ENCODE measurements at regions not wholly inside any gene's neighbourhood (a gene's known extent, or its start where the extent isn't known, plus 50 kb on each side); places are given as distances from the start of the nearest gene placed in this dataset.
"Not testable (repeated sequence)": the region's sequence is repeated elsewhere in the genome, so short reads cannot be mapped to it uniquely, and the experiment has no call there.

GRCh38 chr3:191869738-191870415, 408.9 kb downstream of the PYDC2 start:
- DNase-seq (ENCODE audit: low read depth), result no peak

GRCh38 chr3:191873736-191874135, 412.8 kb downstream of the PYDC2 start:
- DNase-seq (ENCODE audit: low read depth), result no peak

- no peak for DNase-seq (ENCODE audit: low read depth)
These were observed 421.3 kb downstream of the PYDC2 start for GRCh38 chr3:191882289-191882688.

DNA sequence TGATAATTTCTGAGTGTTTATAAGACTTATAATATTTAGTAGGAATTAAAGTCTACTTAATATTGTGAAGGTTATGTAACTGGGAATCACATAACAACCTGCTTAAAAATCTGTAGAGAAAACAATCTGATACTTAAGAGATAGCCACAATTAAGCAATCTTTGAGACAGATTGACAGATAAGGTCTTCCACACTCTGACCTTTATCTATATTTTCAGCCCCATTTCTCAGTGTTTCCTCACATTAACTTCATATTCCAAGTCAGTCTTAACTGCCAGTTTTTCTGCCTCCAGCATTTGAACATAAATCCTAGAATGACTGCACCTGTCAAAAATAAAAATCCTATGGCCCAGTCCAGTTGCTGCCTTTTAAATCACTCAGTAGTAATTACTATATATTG, 423.2 kb downstream of the PYDC2 start:
- DNase-seq (ENCODE audit: low read depth), result no peak

GRCh38 chr3:191889106-191889505, 428.1 kb downstream of the PYDC2 start:
- no peak for DNase-seq (ENCODE audit: low read depth)

- no peak for DNase-seq (ENCODE audit: low read depth)
These were observed 428.8 kb downstream of the PYDC2 start for GRCh38 chr3:191889756-191890155.

GRCh38 chr3:191894406-191894805, 433.4 kb downstream of the PYDC2 start:
- DNase-seq (ENCODE audit: low read depth), result no peak

- no peak for DNase-seq (ENCODE audit: low read depth)
These were observed 440.8 kb downstream of the PYDC2 start for GRCh38 chr3:191901741-191902140.

DNA sequence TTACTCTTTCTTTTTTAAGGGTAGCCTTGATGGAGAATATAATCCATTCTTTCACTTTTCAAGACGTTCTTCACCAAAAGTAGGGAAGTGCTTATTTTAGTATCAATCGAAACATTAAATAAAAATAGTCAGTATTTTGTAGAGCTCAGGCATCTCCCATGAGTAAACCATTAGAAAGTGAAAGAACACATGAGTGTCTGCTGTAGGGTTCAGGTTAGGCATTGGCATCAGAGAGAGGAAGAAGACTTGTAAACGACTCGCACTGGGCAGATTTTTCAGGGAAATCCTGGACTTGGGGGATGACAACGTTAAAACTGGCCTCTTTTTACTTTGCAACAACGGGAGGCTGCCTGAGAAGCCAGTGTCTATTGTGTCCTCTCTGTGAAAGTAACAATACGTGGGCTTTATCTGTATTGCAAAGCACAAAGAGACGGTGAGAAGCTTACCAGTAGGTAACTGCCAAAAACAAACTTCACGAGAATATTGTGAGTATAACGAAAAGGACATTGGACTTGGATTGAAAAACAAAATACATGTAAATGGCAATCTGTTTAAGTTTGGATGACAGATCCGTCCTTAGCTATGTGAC, 451.7 kb downstream of the PYDC2 start:
- DNase-seq (ENCODE audit: low read depth), result no peak

- DNase-seq (ENCODE audit: low read depth), result no peak
These were observed 454.7 kb downstream of the PYDC2 start for GRCh38 chr3:191915712-191916111.

DNA sequence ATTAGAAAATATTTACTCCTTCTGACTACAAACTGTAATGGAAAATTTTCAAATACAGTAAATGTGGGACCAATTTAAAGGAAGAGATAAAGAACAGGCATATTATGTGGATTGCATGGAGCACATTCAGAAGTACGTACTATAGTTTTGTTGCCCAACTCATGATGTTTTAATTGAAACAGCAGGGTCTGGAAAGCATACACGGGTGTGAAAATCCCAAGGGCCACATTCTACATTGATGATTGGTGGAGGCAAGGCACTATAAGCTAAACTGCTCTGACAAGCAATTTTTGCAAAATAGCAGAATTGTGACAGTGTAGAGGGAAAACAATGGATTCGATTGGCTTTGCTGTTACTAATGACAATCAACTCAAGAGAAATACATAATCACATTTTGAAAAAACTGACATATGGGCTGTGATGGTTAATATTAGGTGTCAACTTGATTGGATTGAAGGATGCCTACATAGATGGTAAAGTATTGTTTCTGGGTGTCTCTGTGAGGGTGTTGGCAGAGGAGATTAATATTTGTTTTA, 458.6 kb downstream of the PYDC2 start:
- DNase-seq (ENCODE audit: low read depth), result no peak

- DNase-seq (ENCODE audit: low read depth), result no peak
These were observed 461.6 kb downstream of the PYDC2 start for GRCh38 chr3:191922570-191922969.

DNA sequence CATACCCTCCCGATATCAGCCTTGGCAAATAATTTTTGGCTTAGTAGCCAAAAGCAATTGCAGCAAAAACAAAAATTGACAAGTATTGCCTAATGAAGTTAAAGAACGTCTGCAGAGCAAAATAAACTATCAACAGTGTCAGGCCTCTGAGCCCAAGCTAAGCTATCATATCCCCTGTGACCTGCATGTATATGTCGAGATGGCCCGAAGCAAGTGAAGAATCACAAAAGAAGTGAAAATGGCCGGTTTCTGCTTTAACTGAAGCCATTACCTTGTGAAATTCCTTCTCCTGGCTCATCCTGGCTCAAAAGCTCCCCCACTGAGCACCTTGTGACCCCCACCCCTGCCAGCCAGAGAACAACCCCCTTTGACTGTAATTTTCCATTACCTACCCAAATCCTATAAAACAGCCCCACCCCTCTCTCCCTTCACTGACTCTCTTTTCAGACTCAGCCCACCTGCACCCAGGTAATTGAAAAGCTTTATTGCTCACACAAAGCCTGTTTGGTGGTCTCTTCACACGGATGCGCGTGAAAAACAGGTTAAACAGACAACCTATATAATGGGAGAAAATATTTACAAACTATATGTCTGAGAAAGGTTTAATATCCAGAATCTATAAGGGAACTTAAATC, 466.3 kb downstream of the PYDC2 start:
- DNase-seq (ENCODE audit: low read depth), result not testable (repeated sequence)

DNA sequence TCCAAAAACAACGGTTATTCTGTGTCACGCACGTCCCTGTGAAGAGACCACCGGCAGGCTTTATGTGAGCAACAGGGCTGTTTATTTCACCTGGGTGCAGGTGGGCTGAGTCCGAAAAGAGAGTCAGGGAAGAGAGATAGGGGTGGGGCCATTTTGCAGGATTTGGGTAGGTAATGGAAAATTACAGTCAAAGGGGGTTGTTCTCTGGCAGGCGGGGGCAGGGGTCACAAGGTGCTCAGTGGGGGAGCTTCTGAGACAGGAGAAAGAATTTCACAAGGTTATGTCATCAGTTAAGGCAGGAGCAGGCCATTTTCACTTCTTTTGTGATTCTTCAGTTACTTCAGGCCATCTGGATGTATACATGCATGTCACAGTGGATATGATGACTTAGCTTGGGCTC, 467.0 kb downstream of the PYDC2 start:
- DNase-seq (ENCODE audit: low read depth), result not testable (repeated sequence)

DNA sequence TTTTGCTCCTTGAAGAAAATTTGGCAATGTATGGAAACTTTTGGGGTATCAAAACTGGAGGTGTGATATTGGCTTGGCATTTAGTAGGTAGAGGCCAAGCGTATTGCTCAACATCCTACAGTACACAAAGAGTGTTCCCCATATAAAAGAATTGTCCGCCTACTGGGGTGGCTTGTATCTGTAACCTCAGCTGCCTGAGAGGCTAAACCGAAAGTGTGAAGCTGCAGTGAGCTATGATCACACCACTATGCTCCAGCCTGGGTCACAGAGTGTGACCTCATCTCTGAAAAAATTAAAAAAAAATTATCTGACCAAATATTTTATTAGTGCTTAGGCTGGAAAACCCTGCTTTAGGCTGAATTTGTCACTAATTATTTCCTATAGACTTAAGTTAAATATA, 483.9 kb downstream of the PYDC2 start:
- no peak for DNase-seq (ENCODE audit: low read depth)

DNA sequence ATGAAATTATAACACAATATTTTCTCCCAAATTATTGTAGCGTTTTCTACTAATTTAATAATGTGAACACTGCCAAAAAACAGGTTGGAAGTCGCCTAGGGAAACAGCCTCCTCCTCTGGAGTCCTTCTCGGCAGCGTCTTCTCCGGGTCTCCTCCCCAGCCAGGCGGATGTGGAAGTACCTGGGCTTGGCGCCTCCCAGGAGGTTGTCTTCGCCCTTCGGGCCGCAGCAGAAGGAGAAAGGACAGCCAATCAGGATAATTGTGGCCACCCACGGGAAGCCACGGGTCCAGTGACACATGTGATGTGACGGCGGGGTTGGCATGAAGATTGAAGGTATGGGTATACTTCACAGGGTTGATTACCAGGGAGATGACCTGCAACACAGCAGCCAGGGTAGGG, 491.2 kb downstream of the PYDC2 start:
- no peak for DNase-seq (ENCODE audit: low read depth)

DNA sequence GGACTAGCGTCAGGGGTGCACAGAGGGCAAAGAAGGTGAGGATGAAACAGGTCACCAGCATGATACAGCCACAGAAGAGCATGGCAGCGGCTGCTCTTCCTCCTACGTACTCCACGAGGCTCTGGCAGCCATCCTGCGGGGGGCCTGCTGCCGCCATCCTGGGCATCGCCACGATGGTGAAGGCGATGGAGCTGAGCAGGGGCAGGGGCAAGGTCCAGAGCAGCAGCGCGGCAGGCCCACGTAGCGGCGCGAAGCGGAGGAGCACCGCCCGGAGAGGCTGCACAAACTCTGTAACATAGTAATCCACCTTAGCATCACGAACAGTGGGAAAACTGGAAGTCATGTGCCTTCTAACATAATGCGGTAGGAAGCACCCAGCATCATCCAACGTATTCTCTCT, 491.6 kb downstream of the PYDC2 start:
- DNase-seq (ENCODE audit: low read depth), result no peak

- DNase-seq (ENCODE audit: low read depth), result no peak
These were observed 498.2 kb downstream of the PYDC2 start for GRCh38 chr3:191958980-191959671.

GRCh38 chr3:191959876-191960413, 499.0 kb downstream of the PYDC2 start:
- DNase-seq (ENCODE audit: low read depth), result no peak

- DNase-seq (ENCODE audit: low read depth), result no peak
These were observed 500.1 kb downstream of the PYDC2 start for GRCh38 chr3:191961022-191961421.

- no peak for DNase-seq (ENCODE audit: low read depth)
These were observed 500.6 kb downstream of the PYDC2 start for GRCh38 chr3:191961529-191961928.

GRCh38 chr3:191962324-191962723, 501.4 kb downstream of the PYDC2 start:
- DNase-seq (ENCODE audit: low read depth), result no peak

All from fibroblast of the conjunctiva (primary cell).